ENCODE measurements at regions not wholly inside any gene's neighbourhood (a gene's known extent, or its start where the extent isn't known, plus 50 kb on each side); places are given as distances from the start of the nearest gene placed in this dataset.

DNA sequence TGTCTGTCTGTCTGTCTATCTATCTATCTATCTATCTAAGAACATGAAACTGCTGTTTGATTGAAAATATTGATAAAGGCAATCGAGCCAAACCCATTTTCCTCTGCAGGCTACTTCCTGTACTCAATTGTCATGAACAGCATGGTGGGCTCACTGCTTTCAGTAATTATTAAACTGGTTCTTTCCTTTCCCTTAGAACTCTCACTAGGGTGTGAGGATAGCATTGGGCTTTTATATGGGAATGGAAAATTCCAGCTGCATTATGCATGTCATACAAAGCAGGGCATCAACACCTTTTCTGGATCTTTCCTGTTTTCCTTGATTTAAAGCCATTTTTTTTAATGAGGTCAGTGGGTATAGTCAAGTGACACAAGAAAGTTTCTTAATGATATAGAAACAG lies 161.0 kb upstream of the SYNCRIP start:
- ChIA-PET CTCF (ENCODE audit: low intra/inter-chr PET ratio, low total read pairs) (no interaction called here), POLR2A (no interaction called here)
- Histone ChIP-seq H3K9ac (ENCODE audit: insufficient read depth, low read depth, low read length) (no peak overlapping the region), H3K9me3 (ENCODE audit: low read length) (peaks cover 14% of the 10 kb centered on the region), H3K27me3 (ENCODE audit: control insufficient read depth in 1 of 2, insufficient read depth in 2 of 2, low read length in 2 of 2) (no peaks in the 10 kb centered on the region), H3K27ac (ENCODE audit: extremely low read length, insufficient read depth, low read length) (no peak overlapping the region), H3K4me1 (ENCODE audit: insufficient read depth, low read length) (no peaks in the 10 kb centered on the region), H3K4me2 (ENCODE audit: low read depth, low read length) (no peak overlapping the region), H3K4me3 (replicated peaks in 1 of 3; ENCODE audit: insufficient read depth in 1 of 3, low read depth in 2 of 3, low read length in 3 of 3) (no peak overlapping the region), H3K36me3 (replicated peaks in 1 of 2; ENCODE audit: control insufficient read depth in 1 of 2, insufficient read depth in 2 of 2, low read length in 2 of 2) (no peaks in the 10 kb centered on the region), H4K20me1 (ENCODE audit: insufficient read depth, low read length) (no peaks in the 10 kb centered on the region), H3K79me2 (ENCODE audit: insufficient read depth, low read length) (no peaks in the 10 kb centered on the region), H2AFZ (ENCODE audit: low read length) (no peak overlapping the region)
- intact Hi-C loops (cut with micrococcal nuclease; ENCODE audit: unreplicated experiment), result no loop called here
- no peak for FAIRE-seq
- no peak for DNase-seq (ENCODE audit: low spot score)
- BruUV-seq (replicated peaks), result no TSS peak
- ATAC-seq, result no peak
- in situ Hi-C loops (cut with HindIII; ENCODE audit: extremely low pct_ligation_motif_present, low pct_unique_long_range_greater_than_20kb), result no loop called here
- 0% methylated on average over 1 of the region's 1 CpG for WGBS (ENCODE audit: low lambda C conversion rate)
- TF ChIP-seq ZNF329 (CRISPR knock-in tag; IDR thresholded peaks at IDR 0.05; ENCODE audit: low read depth) (no peak), FOXP1 (IDR thresholded peaks at IDR 0.05) (no peak), FOXP1 (CRISPR knock-in tag; IDR thresholded peaks at IDR 0.05) (no peak), TRIM24 (CRISPR knock-in tag; IDR thresholded peaks at IDR 0.05) (no peak), TOE1 (CRISPR knock-in tag; IDR thresholded peaks at IDR 0.05) (no peak), ZNF816 (CRISPR knock-in tag; IDR thresholded peaks at IDR 0.05; ENCODE audit: borderline replicate concordance) (no peak), CBX1 (IDR thresholded peaks at IDR 0.05; ENCODE audit: low read depth) (no peak), KLF11 (CRISPR knock-in tag; IDR thresholded peaks at IDR 0.05) (no peak), ZNF292 (CRISPR knock-in tag; IDR thresholded peaks at IDR 0.05; ENCODE audit: borderline replicate concordance, low read depth) (no peak)
- TF ChIP-seq, protein P1, sequence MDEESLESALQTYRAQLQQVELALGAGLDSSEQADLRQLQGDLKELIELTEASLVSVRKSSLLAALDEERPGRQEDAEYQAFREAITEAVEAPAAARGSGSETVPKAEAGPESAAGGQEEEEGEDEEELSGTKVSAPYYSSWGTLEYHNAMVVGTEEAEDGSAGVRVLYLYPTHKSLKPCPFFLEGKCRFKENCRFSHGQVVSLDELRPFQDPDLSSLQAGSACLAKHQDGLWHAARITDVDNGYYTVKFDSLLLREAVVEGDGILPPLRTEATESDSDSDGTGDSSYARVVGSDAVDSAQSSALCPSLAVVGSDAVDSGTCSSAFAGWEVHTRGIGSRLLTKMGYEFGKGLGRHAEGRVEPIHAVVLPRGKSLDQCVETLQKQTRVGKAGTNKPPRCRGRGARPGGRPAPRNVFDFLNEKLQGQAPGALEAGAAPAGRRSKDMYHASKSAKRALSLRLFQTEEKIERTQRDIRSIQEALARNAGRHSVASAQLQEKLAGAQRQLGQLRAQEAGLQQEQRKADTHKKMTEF (CRISPR knock-in tag; IDR thresholded peaks at IDR 0.05), result no peak
- TF ChIP-seq, protein P2, sequence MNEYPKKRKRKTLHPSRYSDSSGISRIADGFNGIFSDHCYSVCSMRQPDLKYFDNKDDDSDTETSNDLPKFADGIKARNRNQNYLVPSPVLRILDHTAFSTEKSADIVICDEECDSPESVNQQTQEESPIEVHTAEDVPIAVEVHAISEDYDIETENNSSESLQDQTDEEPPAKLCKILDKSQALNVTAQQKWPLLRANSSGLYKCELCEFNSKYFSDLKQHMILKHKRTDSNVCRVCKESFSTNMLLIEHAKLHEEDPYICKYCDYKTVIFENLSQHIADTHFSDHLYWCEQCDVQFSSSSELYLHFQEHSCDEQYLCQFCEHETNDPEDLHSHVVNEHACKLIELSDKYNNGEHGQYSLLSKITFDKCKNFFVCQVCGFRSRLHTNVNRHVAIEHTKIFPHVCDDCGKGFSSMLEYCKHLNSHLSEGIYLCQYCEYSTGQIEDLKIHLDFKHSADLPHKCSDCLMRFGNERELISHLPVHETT (CRISPR knock-in tag; conservative IDR thresholded peaks at IDR 0.05), result no peak
- TF ChIP-seq, protein P3, sequence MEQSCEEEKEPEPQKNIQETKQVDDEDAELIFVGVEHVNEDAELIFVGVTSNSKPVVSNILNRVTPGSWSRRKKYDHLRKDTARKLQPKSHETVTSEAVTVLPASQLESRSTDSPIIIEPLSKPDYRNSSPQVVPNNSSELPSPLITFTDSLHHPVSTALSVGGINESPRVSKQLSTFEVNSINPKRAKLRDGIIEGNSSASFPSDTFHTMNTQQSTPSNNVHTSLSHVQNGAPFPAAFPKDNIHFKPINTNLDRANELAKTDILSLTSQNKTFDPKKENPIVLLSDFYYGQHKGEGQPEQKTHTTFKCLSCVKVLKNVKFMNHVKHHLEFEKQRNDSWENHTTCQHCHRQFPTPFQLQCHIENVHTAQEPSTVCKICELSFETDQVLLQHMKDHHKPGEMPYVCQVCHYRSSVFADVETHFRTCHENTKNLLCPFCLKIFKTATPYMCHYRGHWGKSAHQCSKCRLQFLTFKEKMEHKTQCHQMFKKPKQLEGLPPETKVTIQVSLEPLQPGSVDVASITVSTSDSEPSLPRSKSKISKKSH (CRISPR knock-in tag; IDR thresholded peaks at IDR 0.05; ENCODE audit: borderline replicate concordance), result no peak
- TF ChIP-seq, protein P4, sequence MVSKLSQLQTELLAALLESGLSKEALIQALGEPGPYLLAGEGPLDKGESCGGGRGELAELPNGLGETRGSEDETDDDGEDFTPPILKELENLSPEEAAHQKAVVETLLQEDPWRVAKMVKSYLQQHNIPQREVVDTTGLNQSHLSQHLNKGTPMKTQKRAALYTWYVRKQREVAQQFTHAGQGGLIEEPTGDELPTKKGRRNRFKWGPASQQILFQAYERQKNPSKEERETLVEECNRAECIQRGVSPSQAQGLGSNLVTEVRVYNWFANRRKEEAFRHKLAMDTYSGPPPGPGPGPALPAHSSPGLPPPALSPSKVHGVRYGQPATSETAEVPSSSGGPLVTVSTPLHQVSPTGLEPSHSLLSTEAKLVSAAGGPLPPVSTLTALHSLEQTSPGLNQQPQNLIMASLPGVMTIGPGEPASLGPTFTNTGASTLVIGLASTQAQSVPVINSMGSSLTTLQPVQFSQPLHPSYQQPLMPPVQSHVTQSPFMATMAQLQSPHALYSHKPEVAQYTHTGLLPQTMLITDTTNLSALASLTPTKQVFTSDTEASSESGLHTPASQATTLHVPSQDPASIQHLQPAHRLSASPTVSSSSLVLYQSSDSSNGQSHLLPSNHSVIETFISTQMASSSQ (IDR thresholded peaks at IDR 0.05; ENCODE audit: low read depth), result no peak
- TF ChIP-seq, protein P4 (CRISPR knock-in tag; IDR thresholded peaks at IDR 0.05; ENCODE audit: borderline replicate concordance), result no peak
- TF ChIP-seq, protein P5, sequence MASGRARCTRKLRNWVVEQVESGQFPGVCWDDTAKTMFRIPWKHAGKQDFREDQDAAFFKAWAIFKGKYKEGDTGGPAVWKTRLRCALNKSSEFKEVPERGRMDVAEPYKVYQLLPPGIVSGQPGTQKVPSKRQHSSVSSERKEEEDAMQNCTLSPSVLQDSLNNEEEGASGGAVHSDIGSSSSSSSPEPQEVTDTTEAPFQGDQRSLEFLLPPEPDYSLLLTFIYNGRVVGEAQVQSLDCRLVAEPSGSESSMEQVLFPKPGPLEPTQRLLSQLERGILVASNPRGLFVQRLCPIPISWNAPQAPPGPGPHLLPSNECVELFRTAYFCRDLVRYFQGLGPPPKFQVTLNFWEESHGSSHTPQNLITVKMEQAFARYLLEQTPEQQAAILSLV (CRISPR knock-in tag; IDR thresholded peaks at IDR 0.05; ENCODE audit: borderline replicate concordance), result no peak
- TF ChIP-seq, protein P6, sequence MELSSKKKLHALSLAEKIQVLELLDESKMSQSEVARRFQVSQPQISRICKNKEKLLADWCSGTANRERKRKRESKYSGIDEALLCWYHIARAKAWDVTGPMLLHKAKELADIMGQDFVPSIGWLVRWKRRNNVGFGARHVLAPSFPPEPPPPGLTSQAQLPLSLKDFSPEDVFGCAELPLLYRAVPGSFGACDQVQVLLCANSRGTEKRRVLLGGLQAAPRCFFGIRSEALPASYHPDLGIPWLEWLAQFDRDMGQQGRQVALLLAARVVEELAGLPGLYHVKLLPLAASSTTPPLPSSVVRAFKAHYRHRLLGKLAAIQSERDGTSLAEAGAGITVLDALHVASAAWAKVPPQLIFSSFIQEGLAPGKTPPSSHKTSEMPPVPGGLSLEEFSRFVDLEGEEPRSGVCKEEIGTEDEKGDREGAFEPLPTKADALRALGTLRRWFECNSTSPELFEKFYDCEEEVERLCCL (CRISPR knock-in tag; IDR thresholded peaks at IDR 0.05; ENCODE audit: borderline replicate concordance), result no peak
